Mucosa of descending colon (tissue), 3 donors: ENCODE measurements at regions not wholly inside any gene's neighbourhood (a gene's known extent, or its start where the extent isn't known, plus 50 kb on each side); places are given as distances from the start of the nearest gene placed in this dataset.

Experiments used
- ATAC-seq: fragments of 200-7000 bp; cut with Tn5 transposase; one replicate; pipeline ENCODE4 v1.9.1; 2020; ENCODE audit warnings: mild to moderate bottlenecking, moderate library complexity
- DNase-seq, 3 donors: peaks; one replicate each; pipeline ENCODE4 v3.0.0-alpha.2; 2020
- H3K36me3 ChIP-seq: fragments of 200-600 bp; one replicate; pipeline ENCODE4 v1.8.0; 2021; ENCODE audit warnings: low read depth, mild to moderate bottlenecking
- H3K4me1 ChIP-seq: fragments of 200-600 bp; one replicate; pipeline ENCODE4 v1.8.0; 2021; ENCODE audit warnings: low read depth, mild to moderate bottlenecking
- H3K4me3 ChIP-seq: fragments of 200-600 bp; one replicate; pipeline ENCODE4 v1.8.0; 2021; ENCODE audit warnings: mild to moderate bottlenecking
- H3K9me3 ChIP-seq: fragments of 200-600 bp; one replicate; pipeline ENCODE4 v1.8.0; 2021; ENCODE audit warnings: mild to moderate bottlenecking
- intact Hi-C, 2 donors: fragments of 100-400 bp; cut with DNase I in 1 of 2; cut with micrococcal nuclease in 1 of 2; formaldehyde crosslinking; loops; one replicate each; pipeline versions ENCODE4 v1.11.0 to v1.11.1; 2022; cut with DNase I, micrococcal nuclease
- TF ChIP-seq, protein P1 (sequence below): fragments of 200-600 bp; IDR thresholded peaks from one replicate; pipeline ENCODE4 v1.8.0; 2022; ENCODE audit warnings: antibody characterized with exemption, mild to moderate bottlenecking
- donor health status: DM: no; HTN: no; CAD: no; lungs with moderate emphysema.
- donor health status: DM: no; HTN: no; CAD: no.
- donor health status: DM: no; HTN: yes; CAD: no.

DNA sequence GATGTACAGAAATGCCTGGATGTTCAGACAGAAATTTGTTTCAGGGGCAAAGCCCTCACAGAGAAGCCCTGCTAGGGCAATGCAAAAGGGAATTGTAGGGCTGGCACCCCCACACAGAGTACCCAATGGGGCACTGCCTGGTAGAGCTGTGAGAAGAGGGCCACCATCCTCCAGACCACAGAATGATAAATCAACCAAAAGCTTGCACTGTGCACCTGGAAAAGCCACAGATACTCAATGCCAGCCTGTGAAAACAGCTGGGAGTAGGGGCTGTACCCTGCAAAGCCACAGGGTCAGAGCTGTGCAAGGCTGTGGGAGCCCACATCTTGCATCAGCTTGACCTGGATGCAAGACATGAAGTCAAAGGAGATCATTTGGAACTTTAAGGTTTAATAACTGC, 477.9 kb upstream of the NECTIN3 start:
- DNase-seq (no peak), ATAC-seq (no peak)
- H3K4me3 ChIP-seq: no peak overlapping the region
- no peaks in the 10 kb centered on the region for H3K36me3 ChIP-seq
- intact Hi-C loops: no loop called here
- TF ChIP-seq, protein P1, sequence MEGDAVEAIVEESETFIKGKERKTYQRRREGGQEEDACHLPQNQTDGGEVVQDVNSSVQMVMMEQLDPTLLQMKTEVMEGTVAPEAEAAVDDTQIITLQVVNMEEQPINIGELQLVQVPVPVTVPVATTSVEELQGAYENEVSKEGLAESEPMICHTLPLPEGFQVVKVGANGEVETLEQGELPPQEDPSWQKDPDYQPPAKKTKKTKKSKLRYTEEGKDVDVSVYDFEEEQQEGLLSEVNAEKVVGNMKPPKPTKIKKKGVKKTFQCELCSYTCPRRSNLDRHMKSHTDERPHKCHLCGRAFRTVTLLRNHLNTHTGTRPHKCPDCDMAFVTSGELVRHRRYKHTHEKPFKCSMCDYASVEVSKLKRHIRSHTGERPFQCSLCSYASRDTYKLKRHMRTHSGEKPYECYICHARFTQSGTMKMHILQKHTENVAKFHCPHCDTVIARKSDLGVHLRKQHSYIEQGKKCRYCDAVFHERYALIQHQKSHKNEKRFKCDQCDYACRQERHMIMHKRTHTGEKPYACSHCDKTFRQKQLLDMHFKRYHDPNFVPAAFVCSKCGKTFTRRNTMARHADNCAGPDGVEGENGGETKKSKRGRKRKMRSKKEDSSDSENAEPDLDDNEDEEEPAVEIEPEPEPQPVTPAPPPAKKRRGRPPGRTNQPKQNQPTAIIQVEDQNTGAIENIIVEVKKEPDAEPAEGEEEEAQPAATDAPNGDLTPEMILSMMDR: no peak
- H3K4me1 ChIP-seq: no peaks in the 10 kb centered on the region
- peaks cover 4% of the 10 kb centered on the region for H3K9me3 ChIP-seq

- no peak overlapping the region for H3K4me3 ChIP-seq
- ATAC-seq: no peak
- intact Hi-C loops: no loop called here
- no peak for DNase-seq
- no peaks in the 10 kb centered on the region for H3K36me3 ChIP-seq
- H3K9me3 ChIP-seq: peaks cover 4% of the 10 kb centered on the region
- TF ChIP-seq, protein P1: no peak
- H3K4me1 ChIP-seq: no peaks in the 10 kb centered on the region
These were observed 472.6 kb upstream of the NECTIN3 start for GRCh38 chr3:110598847-110599490.

DNA sequence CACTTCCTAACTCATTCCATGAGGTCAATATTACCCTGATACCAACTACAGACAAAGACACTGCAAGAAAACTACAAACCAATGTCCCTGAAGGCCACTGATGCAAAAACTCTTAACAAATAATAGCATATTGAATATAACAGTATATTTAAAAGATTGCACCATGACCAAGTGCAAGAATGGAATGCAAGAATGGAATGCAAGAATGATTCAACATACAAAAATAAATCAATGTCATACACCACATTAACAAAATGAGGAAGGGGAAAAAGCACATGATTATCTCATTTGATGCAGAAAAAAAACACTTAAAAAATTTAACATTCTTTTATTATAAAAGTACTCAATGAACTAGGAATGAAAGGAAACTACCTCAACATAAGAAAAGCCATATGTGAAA, 463.1 kb upstream of the NECTIN3 start:
- Histone ChIP-seq H3K9me3 (no peaks in the 10 kb centered on the region), H3K36me3 (no peaks in the 10 kb centered on the region), H3K4me1 (no peaks in the 10 kb centered on the region), H3K4me3 (no peak overlapping the region)
- intact Hi-C loops: no loop called here
- DNase-seq (no peak), ATAC-seq (no peak)
- TF ChIP-seq, protein P1: no peak

DNA sequence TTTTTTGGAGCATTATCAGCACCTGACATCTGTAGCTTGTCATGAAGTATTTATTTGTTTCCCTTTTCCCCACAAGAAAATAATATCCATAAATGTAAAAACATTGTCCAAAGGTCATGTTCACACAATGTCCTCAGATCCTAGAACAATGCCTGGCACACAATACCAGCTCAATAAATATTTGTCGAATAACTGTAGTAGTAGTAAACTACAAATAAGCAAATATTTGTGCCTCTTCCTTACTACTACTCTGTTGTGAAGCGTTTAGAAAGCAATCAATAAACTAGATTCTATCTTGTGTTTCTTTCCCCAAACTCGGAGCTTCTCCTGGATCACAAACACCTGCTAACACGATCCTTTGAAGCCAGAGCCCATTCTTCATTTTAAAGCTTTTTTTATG, 459.6 kb upstream of the NECTIN3 start:
- no peaks in the 10 kb centered on the region for H3K36me3 ChIP-seq
- DNase-seq (no peak), ATAC-seq (no peak)
- intact Hi-C loops: no loop called here
- no peaks in the 10 kb centered on the region for H3K9me3 ChIP-seq
- no peak overlapping the region for H3K4me3 ChIP-seq
- H3K4me1 ChIP-seq: no peaks in the 10 kb centered on the region
- TF ChIP-seq, protein P1: no peak

DNA sequence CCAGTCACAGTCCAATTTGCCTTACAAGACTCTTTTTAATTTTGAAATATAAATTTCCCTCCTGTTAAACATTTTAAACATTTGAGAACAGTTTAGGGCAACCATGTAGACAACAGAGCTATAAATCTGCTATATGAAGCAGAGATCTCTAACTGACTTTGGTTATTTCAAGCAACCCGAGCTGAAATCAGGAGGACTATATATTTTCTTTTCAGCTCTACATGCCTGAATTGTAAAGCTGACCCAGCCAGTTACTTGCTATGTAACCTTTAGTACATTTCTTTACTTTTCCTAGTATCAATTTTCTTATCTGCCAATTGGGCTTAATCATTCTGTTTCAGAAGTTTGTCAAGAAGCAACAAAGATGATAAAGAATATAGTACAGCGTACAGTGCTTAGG, 457.4 kb upstream of the NECTIN3 start:
- intact Hi-C loops: no loop called here
- ATAC-seq (no peak), DNase-seq (no peak)
- Histone ChIP-seq H3K9me3 (no peaks in the 10 kb centered on the region), H3K4me3 (no peak overlapping the region), H3K36me3 (no peaks in the 10 kb centered on the region), H3K4me1 (no peaks in the 10 kb centered on the region)
- TF ChIP-seq, protein P1: no peak

- intact Hi-C loops: no loop called here
- DNase-seq: no peak
- Histone ChIP-seq H3K9me3 (no peaks in the 10 kb centered on the region), H3K4me1 (no peaks in the 10 kb centered on the region), H3K4me3 (no peak overlapping the region), H3K36me3 (no peaks in the 10 kb centered on the region)
- ATAC-seq: peak; percentile 90
- TF ChIP-seq, protein P1: no peak
These were observed 456.2 kb upstream of the NECTIN3 start for GRCh38 chr3:110615454-110615853.
